MCF 10A (cell line): ENCODE measurements at regions not wholly inside any gene's neighbourhood (a gene's known extent, or its start where the extent isn't known, plus 50 kb on each side); places are given as distances from the start of the nearest gene placed in this dataset.

Experiments
- BruUV-seq: library from RNA; stranded (reverse); fragments of 400-500 nt; replicated peaks from 2 replicates; lab custom pipeline; 2021; lab: Mats Ljungman, UMichigan
- CTCF ChIA-PET: fragments of 300-600 bp; sonication (Branson Sonifier 250); formaldehyde crosslinking; extraction: SDS; loops from one replicate; lab custom pipeline; 2021; ENCODE audit warnings: antibody characterized with exemption, inconsistent platforms; lab: Yijun Ruan, JAX
- POLR2A ChIA-PET: fragments of 300-600, 350-650 bp; sonication (Branson Sonifier 250); formaldehyde crosslinking; extraction: SDS; loops from one replicate; lab custom pipeline; 2020; ENCODE audit warnings: antibody characterized with exemption, inconsistent platforms; lab: Yijun Ruan, JAX
- DNase-seq: peaks from one replicate; pipeline ENCODE4 v3.0.0-alpha.2; 2018; ENCODE audit not compliant: unreplicated experiment
- H3K27ac Mint-ChIP-seq: one replicate; pipeline ENCODE4 v1.8.0; 2022; ENCODE audit warnings: mild to moderate bottlenecking, low read depth, mixed read lengths; ENCODE audit not compliant: unreplicated experiment
- H3K27me3 Mint-ChIP-seq: one replicate; pipeline ENCODE4 v1.8.0; 2022; ENCODE audit warnings: mixed read lengths; ENCODE audit not compliant: insufficient read depth, unreplicated experiment
- H3K36me3 Mint-ChIP-seq: one replicate; pipeline ENCODE4 v1.8.0; 2022; ENCODE audit warnings: mild to moderate bottlenecking, moderate library complexity, mixed read lengths; ENCODE audit not compliant: insufficient read depth, unreplicated experiment
- H3K4me1 Mint-ChIP-seq: one replicate; pipeline ENCODE4 v1.8.0; 2022; ENCODE audit warnings: mixed read lengths; ENCODE audit not compliant: insufficient read depth, unreplicated experiment
- H3K4me3 Mint-ChIP-seq: one replicate; pipeline ENCODE4 v1.8.0; 2022; ENCODE audit warnings: mild to moderate bottlenecking, moderate library complexity, mixed read lengths; ENCODE audit not compliant: unreplicated experiment
- H3K9me3 Mint-ChIP-seq: one replicate; pipeline ENCODE4 v1.8.0; 2022; ENCODE audit warnings: mixed read lengths; ENCODE audit not compliant: unreplicated experiment
- CTCF ChIP-seq: fragments of 200-600 bp; IDR thresholded peaks from one replicate; pipeline ENCODE4 v1.8.0; 2022; ENCODE audit warnings: antibody characterized with exemption, mild to moderate bottlenecking; ENCODE audit not compliant: unreplicated experiment
- intact Hi-C: fragments of 100-400 bp; cut with micrococcal nuclease; formaldehyde crosslinking; loops from 2 replicates; pipeline ENCODE4 v1.14.1; 2022

- Mint-ChIP-seq H3K4me3 (no peak overlapping the region), H3K4me1 (no peaks in the 10 kb centered on the region), H3K27ac (no peak overlapping the region), H3K27me3 (peaks cover 14% of the 10 kb centered on the region), H3K36me3 (no peaks in the 10 kb centered on the region), H3K9me3 (peaks cover 24% of the 10 kb centered on the region)
- intact Hi-C loops, result no loop called here
- ChIA-PET POLR2A (no interaction called here), CTCF (no interaction called here)
- BruUV-seq, result no TSS peak
- no peak for TF ChIP-seq CTCF
- DNase-seq, result no peak
Measured at GRCh38 chr9:134986957-134987356, 69.2 kb upstream of the FCN1 start.

GRCh38 chr9:134987376-134987775 lies 69.7 kb upstream of the FCN1 start:
- peaks cover 9% of the 10 kb centered on the region for H3K27me3 Mint-ChIP-seq
- no peaks in the 10 kb centered on the region for H3K36me3 Mint-ChIP-seq
- H3K9me3 Mint-ChIP-seq, result peaks cover 24% of the 10 kb centered on the region
- H3K27ac Mint-ChIP-seq, result no peak overlapping the region
- ChIA-PET POLR2A (no interaction called here), CTCF (no interaction called here)
- H3K4me1 Mint-ChIP-seq, result no peaks in the 10 kb centered on the region
- H3K4me3 Mint-ChIP-seq, result no peak overlapping the region
- intact Hi-C loops, result no loop called here
- DNase-seq, result no peak
- BruUV-seq, result no TSS peak
- TF ChIP-seq CTCF, result no peak

- CTCF ChIA-PET, result interaction anchor here (0.6 kb wide), 1 partner anchor 972 kb away, joined by 3 read pairs; no protein-coding TSS in a partner anchor
Measured at GRCh38 chr9:134987906-134988700, 70.4 kb upstream of the FCN1 start.

More at GRCh38 chr9:134987906-134988700, 70.4 kb upstream of the FCN1 start:
- no TSS peak for BruUV-seq
- Mint-ChIP-seq H3K27me3 (peaks cover 8% of the 10 kb centered on the region), H3K4me3 (no peak overlapping the region), H3K4me1 (no peaks in the 10 kb centered on the region), H3K36me3 (no peaks in the 10 kb centered on the region), H3K9me3 (peaks cover 24% of the 10 kb centered on the region), H3K27ac (no peak overlapping the region)
- no peak for DNase-seq
- intact Hi-C loops, result no loop called here
- TF ChIP-seq CTCF, result no peak
- POLR2A ChIA-PET, result interaction anchor here (0.7 kb wide), 1 partner anchor 21 kb away, joined by 3 read pairs; no protein-coding TSS in a partner anchor
